H1 (cell line): ENCODE measurements at regions not wholly inside any gene's neighbourhood (a gene's known extent, or its start where the extent isn't known, plus 50 kb on each side); places are given as distances from the start of the nearest gene placed in this dataset.

Experiments used
- EP300 ChIP-seq, 2 experiments: IDR thresholded peaks; 1 replicate in 1 of 2; 2 replicates in 1 of 2; pipeline ENCODE4 v1.6.1; 2011 to 2012; ENCODE audit warnings: low read depth in 2 of 2, low read length in 2 of 2, mild to moderate bottlenecking in 2 of 2, borderline replicate concordance in 1 of 2, inconsistent platforms in 1 of 2, moderate library complexity in 1 of 2

GRCh38 chr12:11565752-11566151, 83.7 kb upstream of the ETV6 start (continued):
- TF ChIP-seq EP300 (IDR thresholded peaks at IDR 0.05; ENCODE audit: borderline replicate concordance in 1 of 2, low read depth in 2 of 2, low read length in 2 of 2), result no peak
